GM12874 (cell line): ENCODE measurements at regions not wholly inside any gene's neighbourhood (a gene's known extent, or its start where the extent isn't known, plus 50 kb on each side); places are given as distances from the start of the nearest gene placed in this dataset.

Source experiments
- CTCF ChIP-seq: IDR thresholded peaks from 2 replicates; pipeline ENCODE4 v1.5.1; 2011; ENCODE audit warnings: low read depth, mild to moderate bottlenecking, control low read depth, low read length, moderate library complexity; ENCODE audit not compliant: insufficient read depth

- TF ChIP-seq CTCF, result no peak
These were observed 414.4 kb upstream of the PDZRN3 start for GRCh38 chr3:74039105-74039504.

GRCh38 chr3:74036568-74036967, 411.8 kb upstream of the PDZRN3 start:
- no peak for TF ChIP-seq CTCF

- TF ChIP-seq CTCF, result no peak
These were observed 411.4 kb upstream of the PDZRN3 start for GRCh38 chr3:74036102-74036501.

- no peak for TF ChIP-seq CTCF
These were observed 409.1 kb upstream of the PDZRN3 start for GRCh38 chr3:74033806-74034205.

GRCh38 chr3:74033381-74033780, 408.6 kb upstream of the PDZRN3 start:
- no peak for TF ChIP-seq CTCF

- TF ChIP-seq CTCF, result no peak
These were observed 402.4 kb upstream of the PDZRN3 start for GRCh38 chr3:74027121-74027520.

GRCh38 chr3:74023395-74023794, 398.7 kb upstream of the PDZRN3 start:
- no peak for TF ChIP-seq CTCF

- no peak for TF ChIP-seq CTCF
These were observed 396.7 kb upstream of the PDZRN3 start for GRCh38 chr3:74021449-74021848.
